ENCODE measurements at regions not wholly inside any gene's neighbourhood (a gene's known extent, or its start where the extent isn't known, plus 50 kb on each side); places are given as distances from the start of the nearest gene placed in this dataset.

DNA sequence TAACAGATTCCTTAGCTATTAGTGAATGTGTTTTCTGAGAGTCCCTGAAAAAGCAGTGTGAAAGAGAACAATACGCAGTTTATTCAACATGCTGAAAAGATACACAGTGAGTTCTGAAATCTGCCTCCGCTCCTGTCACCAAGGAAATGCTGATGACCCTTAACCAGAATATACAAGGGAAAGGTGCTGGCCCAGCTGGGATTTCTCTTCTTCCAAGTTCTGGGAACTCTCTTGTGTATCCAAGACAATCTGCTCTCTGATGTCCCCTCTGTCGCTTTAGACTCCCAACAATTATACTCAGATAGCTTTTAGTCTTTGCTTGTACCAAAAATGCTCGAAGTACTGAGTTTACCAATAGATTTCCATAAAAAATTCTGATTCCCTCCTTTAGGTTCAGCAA is 214.9 kb downstream of the TMEM167A start:
- TF ChIP-seq HDAC2 (IDR thresholded peaks at IDR 0.05) (no peak), ZNF207 (IDR thresholded peaks at IDR 0.05; ENCODE audit: borderline replicate concordance) (no peak), NFIC (IDR thresholded peaks at IDR 0.05; ENCODE audit: low read depth, low read length) (no peak)

Data from GM12878 (cell line).